ENCODE measurements at regions not wholly inside any gene's neighbourhood (a gene's known extent, or its start where the extent isn't known, plus 50 kb on each side); places are given as distances from the start of the nearest gene placed in this dataset.

- no peak overlapping the region for H2AFZ ChIP-seq (ENCODE audit: low read length)
- no peak overlapping the region for H3K4ac ChIP-seq (replicated peaks; ENCODE audit: insufficient read length, low read depth, low read length)
- H3K36me3 ChIP-seq (ENCODE audit: control insufficient read depth in 2 of 4, insufficient read depth in 4 of 4, low read length in 3 of 4): no peaks in the 10 kb centered on the region
- no peak overlapping the region for H2BK120ac ChIP-seq (replicated peaks; ENCODE audit: low read depth, low read length)
- H2BK20ac ChIP-seq (ENCODE audit: low read length): no peak overlapping the region
- no peak overlapping the region for H4K91ac ChIP-seq (replicated peaks; ENCODE audit: insufficient read length, low read length)
- H3K4me1 ChIP-seq (replicated peaks in 1 of 4; ENCODE audit: control insufficient read depth in 3 of 4, insufficient read depth in 4 of 4, low read length in 3 of 4): no peaks in the 10 kb centered on the region
- H3K23me2 ChIP-seq (ENCODE audit: low read depth, low read length): no peaks in the 10 kb centered on the region
- H2AK5ac ChIP-seq (ENCODE audit: low read depth, low read length): no peak overlapping the region
- no peaks in the 10 kb centered on the region for H3K27me3 ChIP-seq (replicated peaks in 1 of 4; ENCODE audit: control insufficient read depth in 3 of 4, extremely low read depth in 1 of 4, insufficient read depth in 3 of 4, low read length in 3 of 4)
- H3K4me2 ChIP-seq (ENCODE audit: insufficient read depth in 1 of 2, low read depth in 2 of 2, low read length in 2 of 2): no peak overlapping the region
- no peak overlapping the region for H3K56ac ChIP-seq (replicated peaks; ENCODE audit: insufficient read length, low read depth, low read length)
- H3K14ac ChIP-seq (ENCODE audit: insufficient read length): no peak overlapping the region
- H2BK5ac ChIP-seq (ENCODE audit: low read depth, low read length): no peak overlapping the region
- no peak overlapping the region for H2BK12ac ChIP-seq (ENCODE audit: low read depth, low read length)
- FAIRE-seq: no peak
- no peaks in the 10 kb centered on the region for H3K79me2 ChIP-seq (ENCODE audit: control insufficient read depth in 1 of 2, insufficient read depth in 2 of 2, low read length in 2 of 2)
- no peaks in the 10 kb centered on the region for H3K9me3 ChIP-seq (ENCODE audit: insufficient read depth in 2 of 2, low read depth in 1 of 2, low read length in 1 of 2)
- H3K23ac ChIP-seq (ENCODE audit: insufficient read length): no peak overlapping the region
- H3K79me1 ChIP-seq (ENCODE audit: low read depth, low read length): no peaks in the 10 kb centered on the region
- CTCF ChIA-PET (ENCODE audit: partially characterized antibody): no interaction called here
- DNase-seq (ENCODE audit: low read depth in 1 of 2, low spot score in 2 of 2): no peak
- no peak overlapping the region for H3K27ac ChIP-seq (ENCODE audit: low read depth, low read length)
- H3K4me3 ChIP-seq (ENCODE audit: extremely low read depth in 1 of 4, insufficient read depth in 2 of 4, low read depth in 3 of 4, low read length in 4 of 4): no peak overlapping the region
- no peak overlapping the region for H3K9ac ChIP-seq (replicated peaks in 1 of 4; ENCODE audit: extremely low read depth in 1 of 4, low read depth in 3 of 4, low read length in 3 of 4)
- H4K20me1 ChIP-seq (replicated peaks in 1 of 2; ENCODE audit: control insufficient read depth in 1 of 2, insufficient read depth in 2 of 2, low read length in 2 of 2): no peaks in the 10 kb centered on the region
- no peak overlapping the region for H3K18ac ChIP-seq (ENCODE audit: extremely low read depth, low read length)
- POLR2A ChIA-PET (ENCODE audit: partially characterized antibody): no interaction called here
- H4K5ac ChIP-seq (ENCODE audit: insufficient read length, low read depth, low read length): no peak overlapping the region
- H4K8ac ChIP-seq (ENCODE audit: extremely low read depth, insufficient read depth, low read length): no peak overlapping the region
- no peak overlapping the region for H2BK15ac ChIP-seq (ENCODE audit: low read length)
- TF ChIP-seq BRCA1 (IDR thresholded peaks at IDR 0.05; ENCODE audit: low read depth, low read length): no peak
- TF ChIP-seq RAD21 (IDR thresholded peaks at IDR 0.05 in 1 of 2, conservative IDR thresholded peaks at IDR 0.05 in 1 of 2; ENCODE audit: low read depth in 2 of 2, low read length in 2 of 2): no peak
- no peak for TF ChIP-seq USF2 (IDR thresholded peaks at IDR 0.05; ENCODE audit: low read length)
- no peak for TF ChIP-seq HDAC2 (IDR thresholded peaks at IDR 0.05; ENCODE audit: borderline replicate concordance in 1 of 2, low read depth in 2 of 2, low read length in 2 of 2)
- TF ChIP-seq CTBP2 (IDR thresholded peaks at IDR 0.05; ENCODE audit: borderline replicate concordance, insufficient read depth, insufficient read length, low read length): no peak
- TF ChIP-seq POU5F1 (IDR thresholded peaks at IDR 0.05; ENCODE audit: low read depth, low read length): no peak
- no peak for TF ChIP-seq BCL11A (IDR thresholded peaks at IDR 0.05; ENCODE audit: low read depth in 2 of 2, low read length in 2 of 2)
- TF ChIP-seq SRF (IDR thresholded peaks at IDR 0.05; ENCODE audit: low read depth, low read length): no peak
- TF ChIP-seq SIX5 (IDR thresholded peaks at IDR 0.05; ENCODE audit: low read depth, low read length): no peak
- TF ChIP-seq FOSL1 (IDR thresholded peaks at IDR 0.05; ENCODE audit: insufficient read depth, low read depth, low read length): no peak
- no peak for TF ChIP-seq CBX8 (IDR thresholded peaks at IDR 0.05; ENCODE audit: borderline replicate concordance, low read depth, low read length)
- TF ChIP-seq SP1 (IDR thresholded peaks at IDR 0.05; ENCODE audit: low read depth, low read length): no peak
- no peak for TF ChIP-seq CBX5 (IDR thresholded peaks at IDR 0.05; ENCODE audit: low read depth, low read length)
- no peak for TF ChIP-seq ATF3 (IDR thresholded peaks at IDR 0.05; ENCODE audit: insufficient read depth, low read depth, low read length)
Observed at GRCh38 chr4:104732766-104733165, 238.1 kb upstream of the CXXC4 start.

All from H1 (cell line).